PC-3 (cell line): ENCODE measurements at regions not wholly inside any gene's neighbourhood (a gene's known extent, or its start where the extent isn't known, plus 50 kb on each side); places are given as distances from the start of the nearest gene placed in this dataset.
A peak's percentile ranks its signal among the peaks of the same experiment; 100 is the strongest.

Experiments
- ATAC-seq: fragments of 200-7000 bp; cut with Tn5 transposase; 2 replicates; pipeline ENCODE4 v1.9.1; 2020; ENCODE audit warnings: mild to moderate bottlenecking, moderate library complexity
- BruUV-seq: library from RNA; stranded (reverse); fragments of 400-500 nt; replicated peaks from 2 replicates; lab custom pipeline; 2021; lab: Mats Ljungman, UMichigan
- CTCF ChIA-PET: fragments of 300-600 bp; sonication (Branson Sonifier 250); formaldehyde crosslinking; loops from one replicate; lab custom pipeline; 2022; ENCODE audit warnings: antibody characterized with exemption; lab: Charles Lee
- POLR2A ChIA-PET: fragments of 300-600 bp; sonication (Branson Sonifier 250); formaldehyde crosslinking; loops from one replicate; lab custom pipeline; 2022; ENCODE audit warnings: antibody characterized with exemption; ENCODE audit not compliant: unreplicated experiment; lab: Charles Lee
- DNase-seq: peaks from one replicate; pipeline ENCODE4 v3.0.0-alpha.2; 2015
- H2AFZ ChIP-seq: fragments of 300-600 bp; sonication (generic); 2 replicates; pipeline ENCODE4 v1.6.0; 2016; ENCODE audit warnings: antibody characterized with exemption, low read length
- H3F3A ChIP-seq: fragments of 300-600 bp; sonication (generic); one replicate; pipeline ENCODE4 v1.6.0; 2017; ENCODE audit warnings: antibody characterized with exemption, low read length, control low read depth, mild to moderate bottlenecking; ENCODE audit not compliant: unreplicated experiment
- H3K27ac ChIP-seq: fragments of 300-600 bp; sonication (generic); 2 replicates; pipeline ENCODE4 v1.5.1; 2016; ENCODE audit warnings: mild to moderate bottlenecking, low read length
- H3K27me3 ChIP-seq: fragments of 300-600 bp; sonication (generic); 2 replicates; pipeline ENCODE4 v1.6.1; 2016; ENCODE audit warnings: low read length, mixed read lengths
- H3K36me3 ChIP-seq: fragments of 300-600 bp; sonication (generic); 2 replicates; pipeline ENCODE4 v1.6.1; 2016; ENCODE audit warnings: low read depth, mixed run types, low read length, mixed read lengths
- H3K4me1 ChIP-seq: fragments of 300-600 bp; sonication (generic); 2 replicates; pipeline ENCODE4 v1.5.1; 2016; ENCODE audit warnings: low read length; ENCODE audit not compliant: insufficient read depth
- H3K4me2 ChIP-seq: fragments of 300-600 bp; sonication (generic); 2 replicates; pipeline ENCODE4 v1.6.0; 2016; ENCODE audit warnings: low read length
- H3K4me3 ChIP-seq: fragments of 300-600 bp; sonication (generic); 2 replicates; pipeline ENCODE4 v1.5.1; 2016; ENCODE audit warnings: mild to moderate bottlenecking, low read length, mixed read lengths
- H3K79me2 ChIP-seq: fragments of 300-600 bp; sonication (generic); 2 replicates; pipeline ENCODE4 v1.6.1; 2017; ENCODE audit warnings: low read length, mixed read lengths
- H3K9ac ChIP-seq: fragments of 300-600 bp; sonication (generic); 2 replicates; pipeline ENCODE4 v1.6.0; 2016; ENCODE audit warnings: mild to moderate bottlenecking, low read length
- H3K9me2 ChIP-seq: fragments of 300-600 bp; sonication (generic); replicated peaks from 2 replicates; pipeline ENCODE4 v1.6.1; 2016; ENCODE audit warnings: mixed run types, low read length, mixed read lengths
- H3K9me3 ChIP-seq: fragments of 300-600 bp; sonication (generic); 2 replicates; pipeline ENCODE4 v1.6.1; 2016; ENCODE audit warnings: low read length, mixed read lengths
- H4K20me1 ChIP-seq: fragments of 300-600 bp; sonication (generic); 2 replicates; pipeline ENCODE4 v1.6.1; 2016; ENCODE audit warnings: low read length, mixed read lengths
- EZH2 ChIP-seq: fragments of 300-600 bp; sonication (generic); IDR thresholded peaks from one replicate; pipeline ENCODE4 v1.6.1; 2017; ENCODE audit warnings: antibody characterized with exemption, mild to moderate bottlenecking, low read length; ENCODE audit not compliant: unreplicated experiment
- EZH2phosphoT487 ChIP-seq: fragments of 300-600 bp; sonication (generic); IDR thresholded peaks from 2 replicates; pipeline ENCODE4 v1.6.1; 2018; ENCODE audit warnings: mild to moderate bottlenecking, antibody characterized with exemption, low read length, borderline replicate concordance
- intact Hi-C: fragments of 100-400 bp; cut with micrococcal nuclease; formaldehyde crosslinking; loops from 2 replicates; pipeline ENCODE4 v1.9.0; 2023
- TF ChIP-seq, protein P1 (sequence below): fragments of 300-600 bp; sonication (generic); conservative IDR thresholded peaks from 2 replicates; pipeline ENCODE4 v1.5.1; 2017; ENCODE audit warnings: antibody characterized with exemption, low read depth, mild to moderate bottlenecking, low read length

DNA sequence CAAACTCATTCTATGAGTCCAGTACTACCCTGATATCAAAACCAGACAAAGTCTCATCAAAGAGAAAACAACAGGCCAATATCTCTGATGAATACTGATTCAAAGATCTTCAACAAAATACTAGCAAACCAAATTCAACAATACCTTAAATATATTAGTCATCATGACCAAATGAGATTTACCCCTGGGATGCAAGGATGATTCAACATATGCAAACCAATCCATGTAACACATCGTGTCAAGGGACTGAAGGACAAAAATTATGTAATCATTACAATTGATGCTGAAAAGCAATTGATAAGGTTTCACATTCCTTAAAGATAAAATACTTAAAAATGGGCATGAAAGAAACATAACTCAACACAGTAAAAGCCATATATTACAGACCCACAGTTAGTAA, 1476.9 kb downstream of the SI start:
- H3K9me2 ChIP-seq, result no peaks in the 10 kb centered on the region
- H4K20me1 ChIP-seq, result no peaks in the 10 kb centered on the region
- CTCF ChIA-PET, result no interaction called here
- TF ChIP-seq EZH2phosphoT487 (no peak), EZH2 (no peak)
- TF ChIP-seq, protein P1, sequence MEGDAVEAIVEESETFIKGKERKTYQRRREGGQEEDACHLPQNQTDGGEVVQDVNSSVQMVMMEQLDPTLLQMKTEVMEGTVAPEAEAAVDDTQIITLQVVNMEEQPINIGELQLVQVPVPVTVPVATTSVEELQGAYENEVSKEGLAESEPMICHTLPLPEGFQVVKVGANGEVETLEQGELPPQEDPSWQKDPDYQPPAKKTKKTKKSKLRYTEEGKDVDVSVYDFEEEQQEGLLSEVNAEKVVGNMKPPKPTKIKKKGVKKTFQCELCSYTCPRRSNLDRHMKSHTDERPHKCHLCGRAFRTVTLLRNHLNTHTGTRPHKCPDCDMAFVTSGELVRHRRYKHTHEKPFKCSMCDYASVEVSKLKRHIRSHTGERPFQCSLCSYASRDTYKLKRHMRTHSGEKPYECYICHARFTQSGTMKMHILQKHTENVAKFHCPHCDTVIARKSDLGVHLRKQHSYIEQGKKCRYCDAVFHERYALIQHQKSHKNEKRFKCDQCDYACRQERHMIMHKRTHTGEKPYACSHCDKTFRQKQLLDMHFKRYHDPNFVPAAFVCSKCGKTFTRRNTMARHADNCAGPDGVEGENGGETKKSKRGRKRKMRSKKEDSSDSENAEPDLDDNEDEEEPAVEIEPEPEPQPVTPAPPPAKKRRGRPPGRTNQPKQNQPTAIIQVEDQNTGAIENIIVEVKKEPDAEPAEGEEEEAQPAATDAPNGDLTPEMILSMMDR, result no peak
- no peaks in the 10 kb centered on the region for H3K36me3 ChIP-seq
- intact Hi-C loops, result loop anchor here (10.0 kb wide), 1 partner anchor 237 kb away; no protein-coding TSS in a partner anchor
- ATAC-seq, result peak; percentile 35; the same call in 1 of the 2 replicates
- BruUV-seq, result no TSS peak
- peaks cover 6% of the 10 kb centered on the region for H3F3A ChIP-seq
- H3K27ac ChIP-seq, result no peak overlapping the region
- H3K4me2 ChIP-seq, result no peak overlapping the region
- H2AFZ ChIP-seq, result no peak overlapping the region
- H3K9ac ChIP-seq, result no peak overlapping the region
- POLR2A ChIA-PET, result no interaction called here
- DNase-seq, result peak; percentile 63
- no peaks in the 10 kb centered on the region for H3K9me3 ChIP-seq
- H3K4me3 ChIP-seq, result no peak overlapping the region
- no peaks in the 10 kb centered on the region for H3K79me2 ChIP-seq
- H3K27me3 ChIP-seq, result no peaks in the 10 kb centered on the region
- peaks cover 20% of the 10 kb centered on the region for H3K4me1 ChIP-seq

DNA sequence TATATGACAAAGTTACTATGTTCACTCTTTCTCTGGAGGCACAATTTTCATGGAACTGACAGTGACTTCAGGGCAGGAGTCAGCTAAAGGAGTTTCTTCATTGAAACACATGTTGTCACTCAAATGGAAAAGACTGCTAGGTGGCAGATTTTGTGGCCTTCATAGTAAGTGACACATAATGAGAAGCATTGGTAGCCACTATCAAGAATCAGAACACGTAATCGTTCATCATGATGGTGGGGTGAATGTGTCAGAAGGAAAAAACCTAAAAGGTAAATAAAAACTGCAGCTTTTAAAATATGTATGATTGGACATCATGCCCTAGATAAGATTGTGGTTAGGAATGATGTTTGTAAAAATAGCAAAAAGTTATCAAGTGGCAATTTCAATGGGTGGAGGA, 1491.0 kb downstream of the SI start:
- Histone ChIP-seq H3K9me3 (no peaks in the 10 kb centered on the region), H3K9me2 (no peaks in the 10 kb centered on the region), H3K4me3 (no peak overlapping the region; the same call in 1 of the 2 replicates), H3K9ac (no peak overlapping the region), H3K4me1 (peaks cover 23% of the 10 kb centered on the region), H2AFZ (no peak overlapping the region), H3K27ac (peak overlapping the region; percentile 63), H3F3A (no peaks in the 10 kb centered on the region), H3K4me2 (peak overlapping the region; percentile 52), H3K27me3 (no peaks in the 10 kb centered on the region), H4K20me1 (no peaks in the 10 kb centered on the region), H3K79me2 (no peaks in the 10 kb centered on the region), H3K36me3 (no peaks in the 10 kb centered on the region)
- CTCF ChIA-PET, result no interaction called here
- intact Hi-C loops, result no loop called here
- BruUV-seq, result no TSS peak
- TF ChIP-seq, protein P1, result no peak
- TF ChIP-seq EZH2 (no peak), EZH2phosphoT487 (no peak)
- DNase-seq (peak; percentile 95), ATAC-seq (peak; percentile 95)
- POLR2A ChIA-PET, result interaction anchor here (0.6 kb wide), 1 partner anchor 228 kb away, joined by 4 read pairs; no protein-coding TSS in a partner anchor

DNA sequence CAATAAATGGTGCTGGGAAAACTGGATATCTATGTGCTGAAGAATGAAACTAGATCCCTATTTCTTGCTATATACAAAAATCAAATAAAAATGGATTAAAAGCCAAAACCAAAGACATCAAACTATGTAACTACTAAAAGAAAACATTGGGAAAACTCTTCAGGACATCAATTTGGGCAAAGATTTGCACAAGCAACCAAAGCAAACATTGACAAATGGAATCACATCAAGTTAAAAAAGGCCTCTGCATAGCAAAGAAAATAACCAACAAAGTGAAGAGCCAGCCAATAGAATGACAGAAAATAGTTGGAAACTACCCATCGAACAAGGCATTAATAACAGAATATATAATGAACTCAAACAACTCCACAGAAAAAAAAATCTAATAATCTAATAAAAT, 1495.3 kb downstream of the SI start:
- Histone ChIP-seq H3F3A (no peaks in the 10 kb centered on the region), H3K9me3 (no peaks in the 10 kb centered on the region), H3K79me2 (no peaks in the 10 kb centered on the region), H3K4me1 (peaks cover 14% of the 10 kb centered on the region), H3K4me2 (no peak overlapping the region), H3K27ac (no peak overlapping the region), H3K36me3 (no peaks in the 10 kb centered on the region), H3K9ac (no peak overlapping the region), H3K4me3 (no peak overlapping the region), H4K20me1 (no peaks in the 10 kb centered on the region), H3K27me3 (no peaks in the 10 kb centered on the region), H3K9me2 (no peaks in the 10 kb centered on the region), H2AFZ (no peak overlapping the region)
- CTCF ChIA-PET, result no interaction called here
- no TSS peak for BruUV-seq
- TF ChIP-seq EZH2, result no peak
- no peak for TF ChIP-seq EZH2phosphoT487
- TF ChIP-seq, protein P1, result no peak
- intact Hi-C loops, result no loop called here
- ATAC-seq, result no peak
- DNase-seq, result no peak
- POLR2A ChIA-PET, result no interaction called here
